ENCODE measurements at regions not wholly inside any gene's neighbourhood (a gene's known extent, or its start where the extent isn't known, plus 50 kb on each side); places are given as distances from the start of the nearest gene placed in this dataset.

GRCh38 chr5:167732499-167732898 is 558.9 kb upstream of the WWC1 start:
- TF ChIP-seq TSHZ2 (CRISPR knock-in tag; IDR thresholded peaks at IDR 0.05) (no peak), PATZ1 (CRISPR knock-in tag; IDR thresholded peaks at IDR 0.05; ENCODE audit: borderline replicate concordance) (no peak), PPARA (CRISPR knock-in tag; IDR thresholded peaks at IDR 0.05; ENCODE audit: borderline replicate concordance) (no peak), ZC3H10 (CRISPR knock-in tag; IDR thresholded peaks at IDR 0.05) (no peak), ZFP3 (CRISPR knock-in tag; IDR thresholded peaks at IDR 0.05) (no peak), TOX (CRISPR knock-in tag; IDR thresholded peaks at IDR 0.05; ENCODE audit: borderline replicate concordance) (no peak), ISL1 (CRISPR knock-in tag; IDR thresholded peaks at IDR 0.05) (no peak), GLIS3 (CRISPR knock-in tag; IDR thresholded peaks at IDR 0.05) (no peak), ZNF565 (CRISPR knock-in tag; conservative IDR thresholded peaks at IDR 0.05; ENCODE audit: low read depth) (no peak), CREB5 (CRISPR knock-in tag; IDR thresholded peaks at IDR 0.05; ENCODE audit: low read depth) (no peak), ESRRG (CRISPR knock-in tag; IDR thresholded peaks at IDR 0.05) (no peak), CSDC2 (CRISPR knock-in tag; IDR thresholded peaks at IDR 0.05) (no peak), ZFP30 (CRISPR knock-in tag; IDR thresholded peaks at IDR 0.05) (no peak)
- ATAC-seq, result no peak

- no peak for TF ChIP-seq OSR1 (CRISPR knock-in tag; IDR thresholded peaks at IDR 0.05)
- TF ChIP-seq CSDC2 (CRISPR knock-in tag; IDR thresholded peaks at IDR 0.05), result no peak
- no peak for TF ChIP-seq TSHZ2 (CRISPR knock-in tag; IDR thresholded peaks at IDR 0.05)
- no peak for TF ChIP-seq ZFP30 (CRISPR knock-in tag; IDR thresholded peaks at IDR 0.05)
- no peak for TF ChIP-seq ESRRG (CRISPR knock-in tag; IDR thresholded peaks at IDR 0.05)
- no peak for TF ChIP-seq BACH2 (CRISPR knock-in tag; IDR thresholded peaks at IDR 0.05; ENCODE audit: borderline replicate concordance)
- no peak for TF ChIP-seq SNAI2 (CRISPR knock-in tag; IDR thresholded peaks at IDR 0.05)
- no peak for TF ChIP-seq GLIS3 (CRISPR knock-in tag; IDR thresholded peaks at IDR 0.05)
- no peak for TF ChIP-seq ARNTL (CRISPR knock-in tag; IDR thresholded peaks at IDR 0.05; ENCODE audit: borderline replicate concordance, low read depth)
- TF ChIP-seq CSRNP3 (CRISPR knock-in tag; IDR thresholded peaks at IDR 0.05), result no peak
- TF ChIP-seq ZNF70 (CRISPR knock-in tag; IDR thresholded peaks at IDR 0.05), result no peak
- TF ChIP-seq ZNF8 (CRISPR knock-in tag; IDR thresholded peaks at IDR 0.05), result no peak
- TF ChIP-seq ISL1 (CRISPR knock-in tag; IDR thresholded peaks at IDR 0.05), result no peak
- no peak for TF ChIP-seq RARB (CRISPR knock-in tag; IDR thresholded peaks at IDR 0.05)
- TF ChIP-seq TOX (CRISPR knock-in tag; IDR thresholded peaks at IDR 0.05; ENCODE audit: borderline replicate concordance), result no peak
- no peak for TF ChIP-seq POU6F1 (CRISPR knock-in tag; IDR thresholded peaks at IDR 0.05; ENCODE audit: borderline replicate concordance, low read depth)
- no peak for TF ChIP-seq PPARA (CRISPR knock-in tag; IDR thresholded peaks at IDR 0.05; ENCODE audit: borderline replicate concordance)
- no peak for TF ChIP-seq TCF4 (CRISPR knock-in tag; IDR thresholded peaks at IDR 0.05; ENCODE audit: borderline replicate concordance)
- TF ChIP-seq ZC3H10 (CRISPR knock-in tag; IDR thresholded peaks at IDR 0.05), result no peak
- TF ChIP-seq ZFP3 (CRISPR knock-in tag; IDR thresholded peaks at IDR 0.05), result no peak
- no peak for ATAC-seq
Observed at GRCh38 chr5:167736992-167737391, 554.5 kb upstream of the WWC1 start.

All from SK-N-SH treated with all-trans-retinoic acid at 6 μM for 48 hours (cell line).